Hematopoietic multipotent progenitor cell treated with erythropoietin and hydrocortisone succinate and interleukin-3 and kit ligand, for 4 days (in vitro differentiated cells): ENCODE measurements at regions not wholly inside any gene's neighbourhood (a gene's known extent, or its start where the extent isn't known, plus 50 kb on each side); places are given as distances from the start of the nearest gene placed in this dataset.

Experiments
- DNase-seq: peaks from one replicate; pipeline ENCODE4 v3.0.0-alpha.2; 2015

- DNase-seq = no peak
Measured at GRCh38 chr9:26296910-26297572, 595.6 kb downstream of the CAAP1 start.

DNA sequence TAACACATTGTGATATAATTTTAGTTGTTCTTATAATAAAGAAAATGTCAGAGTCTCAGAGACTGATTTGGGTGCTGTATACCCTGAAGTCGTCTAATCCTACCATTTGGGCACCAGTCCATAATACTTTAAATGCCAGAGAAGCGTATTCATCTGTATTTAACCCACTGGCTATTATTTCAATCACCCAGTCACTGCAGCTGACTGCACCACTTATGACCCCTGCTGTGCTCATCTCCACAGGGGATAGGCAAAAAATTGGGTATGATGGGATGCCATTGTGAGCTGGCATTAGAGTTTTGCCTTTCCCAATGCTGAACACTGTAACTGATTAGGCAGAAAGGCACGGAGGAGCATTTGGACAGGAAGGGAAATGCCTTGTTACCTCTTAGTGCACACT, 599.7 kb downstream of the CAAP1 start:
- DNase-seq = no peak

GRCh38 chr9:26271495-26272122, 593.4 kb upstream of the TUSC1 start:
- no peak for DNase-seq

- DNase-seq = no peak
Measured at GRCh38 chr9:26266146-26266793, 588.0 kb upstream of the TUSC1 start.

DNA sequence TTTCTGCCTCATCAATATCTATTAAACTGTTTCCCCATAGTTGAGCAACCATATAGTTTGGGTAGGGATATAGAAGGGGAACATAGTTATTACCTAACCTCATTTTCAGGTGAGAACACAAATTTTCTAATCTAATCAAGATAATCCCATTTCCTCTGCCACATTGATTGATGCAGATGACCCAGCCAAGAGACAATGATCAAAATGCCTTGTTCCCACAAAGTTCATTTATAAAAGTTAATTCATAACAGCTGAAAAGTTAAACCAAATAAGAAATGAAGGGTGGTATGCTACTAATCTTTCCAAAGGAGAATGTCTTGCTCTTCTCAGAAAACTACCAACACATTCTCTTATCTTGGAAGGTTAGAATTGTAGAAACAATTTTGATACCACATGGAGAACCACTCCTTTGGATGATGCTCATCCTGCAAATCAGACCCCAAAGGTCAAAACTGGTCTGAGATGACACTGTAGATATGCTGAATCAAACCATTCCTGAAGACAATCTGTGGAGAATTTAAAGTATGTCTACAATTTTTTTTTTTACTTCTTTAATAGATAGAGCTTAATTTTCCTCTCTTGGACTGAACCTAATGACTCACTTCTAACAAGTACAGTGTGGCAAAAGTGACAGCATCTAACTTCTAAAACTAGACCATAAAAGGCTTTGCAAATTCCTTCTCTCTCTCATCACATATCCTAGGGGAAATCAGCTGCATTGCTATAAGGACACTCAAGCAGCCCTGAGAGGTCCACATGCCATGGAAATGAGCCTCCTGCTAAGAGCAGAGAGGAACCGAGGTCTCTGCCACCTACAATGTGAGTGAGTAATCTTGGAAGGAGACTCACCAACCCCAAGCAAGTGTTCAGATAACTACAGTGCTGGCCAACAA, 586.7 kb upstream of the TUSC1 start:
- no peak for DNase-seq

GRCh38 chr9:26263478-26263877, 585.2 kb upstream of the TUSC1 start:
- DNase-seq = no peak

DNA sequence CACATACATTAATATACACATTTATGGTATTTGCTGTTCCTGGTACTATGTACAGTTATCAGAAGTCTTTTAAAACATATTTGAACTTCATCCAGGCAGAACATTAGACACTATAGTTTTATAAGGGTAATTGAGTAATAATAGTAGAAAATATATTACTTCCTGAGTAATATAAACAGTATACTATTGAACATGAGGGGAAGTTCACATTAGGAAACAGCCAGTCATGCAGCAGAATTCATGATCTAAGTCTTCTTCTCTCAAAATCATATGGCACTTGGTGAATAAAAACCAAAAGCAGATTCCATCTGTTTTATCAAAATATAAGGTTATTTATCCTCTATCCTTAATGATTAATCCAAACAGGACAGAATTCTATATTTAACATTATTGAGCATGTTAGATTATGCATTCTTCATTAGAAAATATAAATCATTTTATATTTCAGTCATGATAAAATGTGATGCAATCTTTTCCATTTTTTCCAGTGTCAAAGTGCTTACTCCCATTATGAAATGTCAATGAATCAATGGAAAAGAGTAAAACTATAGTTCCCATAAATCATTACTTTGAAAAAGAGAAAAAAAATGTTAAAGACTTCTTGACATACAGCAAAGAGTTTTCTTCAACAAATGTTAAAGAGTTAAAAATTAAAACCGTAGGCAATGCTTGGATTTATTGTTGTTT, 584.3 kb upstream of the TUSC1 start:
- DNase-seq = no peak

GRCh38 chr9:26261503-26262330, 583.5 kb upstream of the TUSC1 start:
- DNase-seq = no peak

DNA sequence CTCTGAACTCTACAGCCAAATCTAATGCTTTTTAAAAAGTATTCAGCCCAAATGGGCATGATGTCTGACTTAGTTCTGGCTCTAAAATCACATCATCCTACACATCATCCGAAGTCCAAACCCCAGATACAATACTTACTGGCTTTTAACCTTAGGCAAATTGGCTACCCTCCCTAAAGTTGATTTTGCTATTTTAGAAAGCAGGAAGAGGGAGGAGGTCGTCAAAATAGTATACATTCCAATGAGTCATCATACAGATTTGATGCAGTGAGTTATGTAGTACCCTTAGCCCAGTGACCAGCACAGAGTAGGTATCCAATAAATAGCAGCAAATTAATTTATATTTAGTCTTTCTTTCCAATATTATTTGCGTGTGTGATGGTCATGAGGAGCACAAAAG, 582.0 kb upstream of the TUSC1 start:
- DNase-seq = no peak

- no peak for DNase-seq
Measured at GRCh38 chr9:26247861-26248260, 569.6 kb upstream of the TUSC1 start.

DNA sequence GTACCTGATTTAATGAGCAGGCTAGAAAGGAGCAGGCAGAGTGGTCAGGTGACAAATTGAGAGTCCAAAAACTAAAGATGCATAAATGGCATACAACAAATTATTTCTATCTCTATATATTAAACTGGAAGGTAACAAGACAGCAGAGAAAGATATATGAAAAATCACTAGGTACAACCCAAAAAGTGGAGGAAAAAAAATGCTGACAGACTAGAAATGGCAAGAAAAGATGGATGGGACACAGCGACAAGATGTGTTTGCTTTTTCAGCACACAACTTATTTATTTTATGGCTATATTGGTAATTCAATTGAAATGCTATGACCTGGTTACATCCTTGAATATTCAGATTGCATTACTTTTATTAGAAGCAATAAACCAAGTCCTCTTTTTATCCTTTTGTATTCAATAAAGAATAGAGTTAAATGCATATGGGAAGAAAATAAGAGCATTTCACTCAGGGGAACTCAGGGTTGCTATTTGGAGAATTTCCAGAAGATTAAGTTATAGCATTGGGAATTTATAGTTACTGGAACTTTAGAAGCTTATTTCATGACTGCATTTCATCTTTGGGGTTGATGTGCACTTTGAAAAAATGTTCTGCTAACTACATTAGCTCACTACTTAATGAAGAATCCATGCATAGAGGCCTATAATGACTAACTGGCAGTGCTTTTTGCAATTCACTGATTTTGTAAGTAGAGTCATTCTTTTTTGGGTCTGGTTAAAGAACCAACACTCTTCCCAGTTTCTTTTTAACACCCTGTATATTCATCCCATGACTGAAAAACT, 566.6 kb upstream of the TUSC1 start:
- DNase-seq = no peak

- no peak for DNase-seq
Measured at GRCh38 chr9:26243726-26244125, 565.5 kb upstream of the TUSC1 start.

DNA sequence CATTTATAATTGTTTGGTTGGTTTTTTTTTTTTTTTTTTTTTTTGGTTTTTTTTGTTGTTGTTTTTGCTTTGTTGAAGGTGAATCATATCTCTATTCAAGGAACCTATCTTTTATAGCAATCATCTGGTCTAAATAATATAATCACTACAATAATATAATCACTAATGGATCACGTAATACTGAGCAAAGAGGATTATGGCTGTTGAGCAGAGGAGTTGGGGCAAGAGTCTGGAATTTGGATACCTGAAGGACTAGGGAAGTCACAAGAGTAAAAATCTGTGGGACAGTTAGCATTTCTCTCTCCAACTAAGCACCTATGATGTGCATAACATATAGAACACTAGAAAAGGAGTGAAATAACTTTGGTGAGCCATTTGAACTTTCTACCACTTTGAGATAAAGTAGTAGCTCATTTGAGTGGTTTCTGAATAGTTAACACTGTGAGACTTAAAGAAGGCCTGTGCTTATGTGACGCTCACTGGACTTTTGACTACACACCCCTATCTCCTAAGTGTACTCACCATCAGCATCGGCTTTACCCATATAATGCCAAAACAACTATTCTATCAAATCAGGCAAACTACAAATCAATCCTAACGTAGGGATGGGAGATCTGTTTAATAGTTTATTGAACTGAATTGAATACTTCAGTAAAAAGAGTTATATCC, 564.9 kb upstream of the TUSC1 start:
- DNase-seq = no peak

DNA sequence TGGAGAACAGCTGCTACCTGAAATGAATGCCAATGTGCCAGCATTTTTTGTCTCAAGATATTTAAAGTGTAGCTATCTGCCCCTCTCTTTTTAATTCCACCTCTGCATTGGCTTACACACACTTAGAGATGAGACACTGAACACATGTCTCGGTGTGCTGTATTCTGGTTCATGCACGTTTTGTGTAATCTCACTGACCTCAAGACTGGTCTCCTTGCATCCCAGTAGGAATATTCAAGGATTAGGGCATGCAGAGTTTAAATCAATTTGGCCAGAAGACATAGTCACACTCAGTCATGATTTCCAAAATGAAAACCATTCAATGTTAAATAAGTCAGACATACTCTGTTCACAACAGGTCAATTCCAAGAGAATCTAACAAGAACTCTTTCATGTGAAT, 561.8 kb upstream of the TUSC1 start:
- no peak for DNase-seq

DNA sequence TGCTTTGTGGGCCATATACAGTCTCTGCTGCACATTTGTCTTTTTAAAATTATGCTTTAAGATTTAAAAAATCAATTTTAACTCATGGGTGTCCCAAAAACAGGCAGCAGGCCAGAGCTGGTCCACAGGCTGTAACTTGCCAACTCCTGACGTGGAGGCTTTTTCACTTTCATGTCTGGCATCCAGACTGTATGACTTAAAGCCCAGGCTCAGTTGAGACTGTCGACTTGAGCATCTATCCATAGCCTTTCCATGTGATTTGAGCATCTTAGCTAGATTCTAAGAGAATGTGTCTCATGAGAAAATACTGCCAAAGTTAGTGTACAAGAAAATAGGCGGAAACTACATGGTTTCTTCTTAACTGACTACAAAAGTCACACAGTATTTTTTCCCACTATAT, 559.0 kb upstream of the TUSC1 start:
- DNase-seq = no peak

- DNase-seq = no peak
Measured at GRCh38 chr9:26234865-26235264, 556.6 kb upstream of the TUSC1 start.

DNA sequence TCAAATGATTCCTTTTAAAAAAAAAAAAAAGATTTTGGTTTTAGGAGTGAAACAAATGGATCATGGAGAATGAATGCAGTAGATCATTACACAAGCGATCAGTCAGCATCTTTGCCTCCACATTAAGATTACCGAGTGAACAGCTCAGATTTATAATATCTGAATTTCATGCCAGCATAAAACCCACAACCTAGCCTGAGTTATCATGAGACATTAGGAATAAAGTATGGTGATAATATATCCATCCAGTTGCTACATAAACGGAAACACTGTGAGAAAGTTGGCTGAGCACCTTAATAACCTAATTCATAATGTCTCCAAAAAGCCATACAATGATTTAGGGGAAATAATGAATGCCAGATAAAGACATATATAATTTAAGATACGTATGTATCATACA, 553.1 kb upstream of the TUSC1 start:
- DNase-seq = no peak

- DNase-seq = no peak
Measured at GRCh38 chr9:26229324-26230054, 551.2 kb upstream of the TUSC1 start.

- no peak for DNase-seq
Measured at GRCh38 chr9:26228273-26228672, 550.0 kb upstream of the TUSC1 start.

GRCh38 chr9:26221290-26221689, 543.0 kb upstream of the TUSC1 start:
- DNase-seq = no peak
